SK-MEL-5 (cell line): ENCODE measurements at regions not wholly inside any gene's neighbourhood (a gene's known extent, or its start where the extent isn't known, plus 50 kb on each side); places are given as distances from the start of the nearest gene placed in this dataset.
"Not testable (repeated sequence)": the region's sequence is repeated elsewhere in the genome, so short reads cannot be mapped to it uniquely, and the experiment has no call there.

Experiments
- DNase-seq: peaks from one replicate; pipeline ENCODE4 v3.0.0-alpha.2; 2016; ENCODE audit warnings: low read depth, low spot score
- in situ Hi-C: cut with HindIII; loops from 2 replicates; pipeline ENCODE4 v1.10.0; 2016; ENCODE audit warnings: low sequenced_read_pairs, high pct_unique_total_duplicates, low pct_unique_long_range_greater_than_20kb

DNA sequence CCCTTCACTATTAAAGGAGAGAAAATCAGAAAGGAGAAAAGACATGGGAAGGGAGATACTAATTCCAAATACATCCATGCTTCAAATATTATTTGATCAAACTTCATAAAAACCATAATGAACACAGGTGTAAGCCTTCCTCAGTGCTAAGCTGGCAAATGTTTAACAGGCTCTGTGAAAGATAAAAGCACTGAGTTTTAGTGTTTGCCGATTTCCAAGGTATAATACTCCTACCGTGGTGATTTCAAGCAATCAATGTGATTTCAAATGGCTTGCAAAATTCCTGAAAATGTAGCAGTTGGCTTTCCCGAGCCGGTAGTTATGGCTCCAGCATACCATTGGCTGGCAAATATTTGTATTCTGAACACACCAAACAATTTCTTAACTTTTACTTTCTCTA is 732.3 kb upstream of the GOLIM4 start:
- no peak for DNase-seq
- in situ Hi-C loops: no loop called here

DNA sequence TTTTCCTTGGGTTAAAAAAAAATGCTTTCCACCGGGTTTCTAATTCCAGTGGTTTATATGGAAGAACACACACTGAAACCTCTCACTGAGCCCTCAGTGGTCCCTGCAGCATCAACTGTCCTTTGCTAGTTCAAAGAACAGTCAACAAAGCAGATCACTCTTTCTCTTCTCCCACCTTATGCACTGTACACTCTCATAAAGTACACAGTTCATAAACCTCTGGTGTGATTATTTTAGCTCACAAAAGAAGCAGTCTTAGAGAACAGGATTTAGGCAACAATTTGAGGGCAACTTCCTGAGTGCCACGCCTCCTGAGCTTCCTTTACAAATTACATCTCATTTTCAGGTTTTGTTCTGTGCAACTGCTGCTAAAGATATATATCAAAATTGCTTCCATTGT is 728.4 kb upstream of the GOLIM4 start:
- DNase-seq: no peak
- in situ Hi-C loops: no loop called here

DNA sequence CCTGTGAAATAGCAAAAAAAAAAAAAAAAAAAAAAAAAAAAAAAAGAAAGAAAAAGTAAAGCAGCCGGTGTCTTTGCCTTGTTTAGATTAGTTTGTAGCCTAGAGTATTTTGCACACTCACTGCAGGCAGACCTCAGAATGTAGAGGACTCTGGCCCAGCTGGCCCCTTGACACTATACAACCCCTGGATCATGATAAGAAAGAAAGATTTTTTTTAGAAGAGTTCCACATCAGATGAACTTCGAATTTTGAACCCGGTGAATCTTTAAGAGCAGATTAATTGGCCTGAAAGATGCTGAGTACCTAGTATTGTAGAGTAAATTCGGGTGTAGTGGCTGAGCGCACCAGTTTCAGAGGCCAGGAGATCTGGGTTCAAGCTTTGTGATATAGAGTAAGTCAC is 727.7 kb upstream of the GOLIM4 start:
- DNase-seq: no peak
- in situ Hi-C loops: no loop called here

- no peak for DNase-seq
- in situ Hi-C loops: no loop called here
These were observed 725.2 kb upstream of the GOLIM4 start for GRCh38 chr3:168820810-168821415.

- no peak for DNase-seq
- in situ Hi-C loops: no loop called here
These were observed 721.5 kb upstream of the GOLIM4 start for GRCh38 chr3:168817177-168817576.

- no peak for DNase-seq
- in situ Hi-C loops: no loop called here
These were observed 720.2 kb upstream of the GOLIM4 start for GRCh38 chr3:168815946-168816345.

GRCh38 chr3:168813225-168813802 is 717.6 kb upstream of the GOLIM4 start:
- in situ Hi-C loops: no loop called here
- DNase-seq: no peak

GRCh38 chr3:168812234-168812633 is 716.5 kb upstream of the GOLIM4 start:
- no peak for DNase-seq
- in situ Hi-C loops: no loop called here

DNA sequence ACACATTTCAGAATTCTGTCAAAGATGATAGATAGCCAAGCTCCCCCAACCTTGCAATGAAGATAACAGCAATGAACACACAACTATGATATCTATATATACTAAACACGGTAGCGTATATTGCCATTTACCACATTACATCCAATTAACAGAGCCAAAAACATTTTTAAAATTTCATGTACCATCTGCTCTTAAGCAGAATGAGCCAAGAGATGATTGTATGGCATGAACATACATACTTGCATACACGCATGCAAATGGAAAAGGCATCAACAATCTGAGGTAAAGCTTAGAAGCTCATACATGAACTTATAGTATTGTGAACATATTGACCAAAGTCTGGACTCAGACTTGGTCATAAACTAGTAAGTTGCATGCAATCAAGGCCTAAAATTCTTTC is 712.9 kb upstream of the GOLIM4 start:
- in situ Hi-C loops: no loop called here
- no peak for DNase-seq

DNA sequence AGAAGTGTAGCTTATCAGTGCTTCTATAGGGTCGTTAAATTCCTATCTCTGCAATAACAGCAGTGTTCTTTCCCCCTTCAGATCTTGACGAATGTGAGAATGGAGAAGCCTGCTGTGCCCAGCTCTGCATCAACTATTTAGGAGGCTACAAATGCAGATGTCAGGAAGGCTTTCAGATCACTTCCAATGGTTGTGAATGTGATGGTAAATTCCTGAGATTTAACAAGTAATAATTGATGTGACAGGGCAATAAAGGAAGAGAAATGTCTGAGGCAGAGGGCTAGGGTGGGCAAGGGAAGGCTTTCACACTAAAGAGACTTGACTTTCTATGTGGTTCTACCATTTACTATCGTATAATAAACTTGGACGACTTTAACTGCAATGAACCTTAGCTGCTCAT is 711.7 kb upstream of the GOLIM4 start:
- DNase-seq: no peak
- in situ Hi-C loops: no loop called here

DNA sequence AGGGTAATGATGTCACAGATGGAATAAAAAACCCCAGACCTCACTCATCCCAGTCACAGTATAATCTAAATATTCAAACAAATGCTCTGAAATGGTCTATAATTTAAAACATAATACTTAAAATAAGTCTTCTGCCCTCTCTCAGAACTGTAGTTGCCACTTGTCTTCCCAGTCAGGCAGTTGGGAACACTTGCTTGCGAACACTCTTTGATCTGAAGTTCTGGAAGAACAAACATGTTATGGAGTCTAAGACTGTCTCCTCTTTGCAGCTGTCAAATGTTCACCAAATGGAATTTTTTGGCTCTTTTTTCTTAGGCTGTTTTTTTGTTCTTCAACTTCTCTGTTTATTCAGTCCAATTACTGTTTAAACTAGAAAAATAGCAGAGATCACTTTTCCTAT is 711.1 kb upstream of the GOLIM4 start:
- DNase-seq: no peak
- in situ Hi-C loops: no loop called here

GRCh38 chr3:168803536-168803935 is 707.8 kb upstream of the GOLIM4 start:
- DNase-seq: no peak
- in situ Hi-C loops: no loop called here

GRCh38 chr3:168802766-168803165 is 707.0 kb upstream of the GOLIM4 start:
- in situ Hi-C loops: no loop called here

GRCh38 chr3:168801794-168802193 is 706.1 kb upstream of the GOLIM4 start:
- in situ Hi-C loops: no loop called here
- no peak for DNase-seq

More at GRCh38 chr3:168802766-168803165, 707.0 kb upstream of the GOLIM4 start:
- no peak for DNase-seq

- in situ Hi-C loops: no loop called here
- no peak for DNase-seq
These were observed 700.6 kb upstream of the GOLIM4 start for GRCh38 chr3:168796339-168796738.

DNA sequence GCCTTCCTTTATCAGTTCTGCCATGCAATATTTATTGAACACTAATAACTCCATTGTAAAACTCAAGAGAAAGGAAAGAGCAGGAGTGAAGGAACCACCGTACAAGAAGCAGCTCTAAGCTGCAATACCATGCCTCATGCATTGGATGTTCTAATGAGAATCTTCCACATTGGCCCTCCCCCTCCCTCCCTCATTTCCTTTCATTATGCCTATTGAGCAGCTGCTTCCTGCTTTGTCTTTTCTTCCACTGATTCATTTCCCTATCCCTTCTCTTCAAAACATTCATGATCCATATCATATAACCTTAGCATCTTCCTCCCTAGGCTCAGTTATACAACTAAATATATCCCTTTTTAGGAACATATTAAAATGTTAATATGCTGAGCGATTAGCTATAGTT is 698.7 kb upstream of the GOLIM4 start:
- in situ Hi-C loops: no loop called here
- DNase-seq: no peak

DNA sequence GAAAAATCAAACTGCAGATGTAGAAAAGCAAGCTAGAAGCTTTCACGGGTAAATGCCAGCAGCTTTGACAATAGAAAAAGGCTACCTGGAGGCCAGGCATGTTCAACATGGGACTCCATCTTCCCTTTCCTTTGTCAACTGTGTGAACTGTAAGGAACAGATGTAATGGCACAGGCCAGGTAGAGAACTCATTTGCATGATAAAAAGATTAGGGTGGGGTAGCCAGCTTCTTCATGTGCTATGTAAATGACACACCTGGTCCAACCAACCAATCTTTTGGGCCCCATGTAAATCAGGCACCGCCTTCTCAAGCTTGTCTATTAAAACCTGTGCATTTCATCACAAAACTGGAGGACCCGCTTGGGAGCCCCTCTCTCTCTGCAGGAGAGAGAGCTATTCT is 686.5 kb upstream of the GOLIM4 start:
- in situ Hi-C loops: no loop called here
- no peak for DNase-seq

- DNase-seq, in situ Hi-C loops: not testable (repeated sequence)
These were observed 684.4 kb upstream of the GOLIM4 start for GRCh38 chr3:168779970-168780645.

DNA sequence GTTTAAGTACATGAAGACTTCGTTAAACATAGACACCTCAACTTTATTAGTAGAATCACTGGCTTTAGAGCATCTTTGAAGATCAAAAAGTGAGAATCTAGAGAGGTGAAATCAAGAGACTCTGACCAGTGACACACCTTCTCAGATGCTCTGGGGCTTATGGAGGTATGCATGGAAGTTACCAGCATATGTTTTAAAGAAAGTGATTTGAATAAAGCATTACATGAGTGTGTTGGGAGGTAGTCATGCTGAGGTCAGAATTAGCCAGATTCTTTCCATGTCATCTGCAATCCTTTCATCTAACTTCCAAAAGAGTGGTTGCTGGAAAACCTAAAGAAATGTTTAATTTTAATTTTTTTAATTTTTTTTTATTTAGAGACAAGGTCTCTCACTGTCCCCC is 658.0 kb upstream of the GOLIM4 start:
- in situ Hi-C loops: no loop called here
- no peak for DNase-seq
